Pancreas (tissue), 10 donors: ENCODE measurements at regions not wholly inside any gene's neighbourhood (a gene's known extent, or its start where the extent isn't known, plus 50 kb on each side); places are given as distances from the start of the nearest gene placed in this dataset.

Experiments used
- ATAC-seq, 4 donors: fragments of 200-7000 bp; cut with Tn5 transposase; one replicate each; pipeline versions ENCODE4 v1.8.0 to v1.9.1; 2020; ENCODE audit warnings: mild to moderate bottlenecking in 4 of 4, moderate library complexity in 4 of 4
- DNase-seq, 6 donors: peaks; one replicate each; pipeline ENCODE4 v3.0.0-alpha.2; 2020
- FAIRE-seq: peaks from 2 replicates; lab custom pipeline; 2012; peaks lifted over from hg19 to GRCh38; lab: Jason Lieb, UNC
- H3K27ac ChIP-seq, 4 donors: fragments of 200-600 bp; sonication (generic); 1 replicate in 3 of 4; 2 replicates in 1 of 4; pipeline versions ENCODE4 v1.5.0 to v1.8.0; 2020
- H3K27me3 ChIP-seq, 4 donors: fragments of 200-600 bp; one replicate each; pipeline ENCODE4 v1.8.0; 2021
- H3K36me3 ChIP-seq, 3 donors: fragments of 200-600 bp; sonication (generic) in 1 of 3; one replicate each; pipeline versions ENCODE4 v1.5.0 to v1.8.0; 2020 to 2021
- H3K4me1 ChIP-seq, 3 donors: fragments of 200-600 bp; one replicate each; pipeline ENCODE4 v1.8.0; 2021
- H3K4me3 ChIP-seq, 4 donors: fragments of 200-600 bp; sonication (generic) in 2 of 4; one replicate each; pipeline versions ENCODE4 v1.5.0 to v1.8.0; 2020 to 2021
- H3K9me3 ChIP-seq, 4 donors: fragments of 200-600 bp; one replicate each; pipeline ENCODE4 v1.8.0; 2021
- CTCF ChIP-seq, 4 donors: fragments of 200-600 bp; sonication (generic) in 3 of 4; IDR thresholded peaks; one replicate each; pipeline versions ENCODE4 v1.5.0 to v1.8.0; 2021; ENCODE audit warnings: antibody characterized with exemption in 4 of 4
- WGBS, 2 donors: extraction: QIAGEN DNeasy Blood & Tissue Kit; methylation state at CpG; one replicate each; pipeline ENCODE4 v1.1.7; 2013; 5-methylcytosine and 5-hydroxymethylcytosine counted together
- intact Hi-C, 3 donors: fragments of 100-400 bp; cut with DNase I; formaldehyde crosslinking; loops; one replicate each; pipeline versions ENCODE4 v1.11.1 to v1.14.2; 2022
- donor health status: healthy with polysubstance abuse.
- donor health status: DM: no; HTN: no; CAD: no; lungs with moderate emphysema.
- donor health status: DM: no; HTN: no; CAD: no.
- donor health status: control.
- donor health status: control.
- donor health status: Bipolar disorder and iron deficiency.
- donor health status: DM: yes; HTN: yes; CAD: no.
- donor health status: DM: no; HTN: no; CAD: no.
- donor health status: DM: no; HTN: no; CAD: no.
- donor health status: DM: yes; HTN: yes; CAD: no.

DNA sequence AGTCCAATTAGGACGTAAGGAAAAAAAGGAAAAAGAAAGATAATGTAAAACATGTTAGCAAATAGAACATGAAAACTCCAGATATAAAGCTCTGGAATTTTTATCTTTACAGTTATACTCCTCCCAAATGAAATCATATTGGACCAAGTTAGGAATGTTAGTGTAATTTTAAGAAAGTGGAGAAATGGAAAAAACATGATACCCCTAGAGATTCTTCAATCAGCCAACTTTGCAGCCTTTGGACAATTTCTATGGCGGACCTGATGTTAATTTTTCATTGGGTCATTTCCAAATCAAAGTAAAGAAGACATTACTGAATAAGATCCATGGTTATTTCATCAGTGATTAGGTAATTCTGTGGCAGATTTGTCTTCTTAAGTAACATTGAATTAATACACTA lies 748.7 kb downstream of the RFPL4B start:
- no peak overlapping the region for H3K4me3 ChIP-seq
- no peak for TF ChIP-seq CTCF (IDR thresholded peaks at IDR 0.05)
- H3K27ac ChIP-seq, result no peak overlapping the region
- no peaks in the 10 kb centered on the region for H3K4me1 ChIP-seq
- H3K9me3 ChIP-seq, result no peaks in the 10 kb centered on the region
- no peaks in the 10 kb centered on the region for H3K27me3 ChIP-seq
- 84 to 88% methylated on average over 2 of the region's 2 CpGs for WGBS, 2 donors
- intact Hi-C loops, result no loop called here
- FAIRE-seq (no peak), ATAC-seq (no peak), DNase-seq (no peak)
- no peaks in the 10 kb centered on the region for H3K36me3 ChIP-seq

- H3K36me3 ChIP-seq, result no peaks in the 10 kb centered on the region
- no peaks in the 10 kb centered on the region for H3K27me3 ChIP-seq
- intact Hi-C loops, result no loop called here
- FAIRE-seq, result no peak
- no peak overlapping the region for H3K27ac ChIP-seq
- no peaks in the 10 kb centered on the region for H3K9me3 ChIP-seq
- TF ChIP-seq CTCF (IDR thresholded peaks at IDR 0.05), result no peak
- no peak for DNase-seq
- H3K4me1 ChIP-seq, result no peaks in the 10 kb centered on the region
- no peak overlapping the region for H3K4me3 ChIP-seq
- WGBS, 2 donors, result 78 to 82% methylated on average over 4 of the region's 4 CpGs
- ATAC-seq, result no peak
Observed at GRCh38 chr6:113102761-113103160, 754.4 kb upstream of the MARCKS start.

DNA sequence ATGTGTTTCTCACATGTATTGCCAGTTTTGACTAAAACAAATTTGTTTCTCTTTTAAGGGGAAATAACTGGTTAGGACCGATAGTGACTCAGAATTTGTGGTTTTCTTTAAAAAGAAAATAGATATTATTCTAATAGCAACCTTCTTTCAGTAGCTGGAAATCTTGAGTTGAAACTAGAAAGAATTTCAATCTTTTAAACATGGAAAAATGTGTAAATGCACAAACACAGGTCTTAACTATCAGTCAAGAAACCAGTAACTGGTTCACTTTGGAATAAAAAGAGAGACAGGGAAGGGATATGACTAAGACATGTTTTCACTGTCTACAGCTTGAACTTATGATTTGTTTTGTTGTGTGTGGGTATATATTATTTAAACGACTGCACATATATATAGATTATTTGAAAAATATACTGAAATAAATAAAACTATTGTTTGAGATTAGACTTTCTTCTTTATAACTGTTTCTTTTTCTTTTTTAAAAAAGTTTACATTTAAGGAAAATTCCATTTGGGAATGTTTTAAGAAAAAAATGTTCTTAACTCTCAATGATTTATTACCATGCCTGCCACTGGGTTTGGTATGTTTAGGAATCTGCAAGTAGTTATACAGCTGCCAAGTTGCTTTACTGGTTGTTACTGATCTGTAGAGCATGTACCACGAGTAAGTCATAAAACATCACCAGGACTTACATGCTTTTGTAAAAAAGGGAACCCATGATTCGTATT lies 753.3 kb upstream of the MARCKS start:
- intact Hi-C loops, result no loop called here
- ATAC-seq (no peak), DNase-seq (no peak), FAIRE-seq (peak; percentile 74)
- Histone ChIP-seq H3K27me3 (no peaks in the 10 kb centered on the region), H3K36me3 (no peaks in the 10 kb centered on the region), H3K9me3 (no peaks in the 10 kb centered on the region), H3K4me3 (no peak overlapping the region), H3K27ac (no peak overlapping the region), H3K4me1 (no peaks in the 10 kb centered on the region)
- no peak for TF ChIP-seq CTCF (IDR thresholded peaks at IDR 0.05)
- 52 to 54% methylated on average over 4 of the region's 4 CpGs for WGBS, 2 donors

GRCh38 chr6:113104541-113104940 lies 752.6 kb upstream of the MARCKS start:
- intact Hi-C loops, result no loop called here
- Histone ChIP-seq H3K9me3 (no peaks in the 10 kb centered on the region), H3K4me1 (no peaks in the 10 kb centered on the region), H3K4me3 (no peak overlapping the region), H3K27me3 (no peaks in the 10 kb centered on the region), H3K36me3 (no peaks in the 10 kb centered on the region), H3K27ac (no peak overlapping the region)
- FAIRE-seq (no peak), ATAC-seq (no peak), DNase-seq (no peak)
- TF ChIP-seq CTCF (IDR thresholded peaks at IDR 0.05), result no peak
- WGBS, 2 donors, result 45 to 55% methylated on average over 4 of the region's 4 CpGs

GRCh38 chr6:113104951-113105350 lies 752.2 kb upstream of the MARCKS start:
- ATAC-seq, result no peak
- no peak overlapping the region for H3K27ac ChIP-seq
- intact Hi-C loops, result no loop called here
- no peak for FAIRE-seq
- H3K4me3 ChIP-seq, result no peak overlapping the region
- WGBS, 2 donors, result 85 to 88% methylated on average over 3 of the region's 3 CpGs
- TF ChIP-seq CTCF (IDR thresholded peaks at IDR 0.05), result no peak
- no peaks in the 10 kb centered on the region for H3K9me3 ChIP-seq
- no peaks in the 10 kb centered on the region for H3K36me3 ChIP-seq
- no peaks in the 10 kb centered on the region for H3K4me1 ChIP-seq
- DNase-seq, result no peak
- H3K27me3 ChIP-seq, result no peaks in the 10 kb centered on the region
